K562 (cell line): ENCODE measurements at regions not wholly inside any gene's neighbourhood (a gene's known extent, or its start where the extent isn't known, plus 50 kb on each side); places are given as distances from the start of the nearest gene placed in this dataset.

Source experiments
- ETV6 ChIP-seq, 3 experiments: fragments of 150-350 bp in 1 of 3; sonication (generic) in 1 of 3; formaldehyde crosslinking in 1 of 3; IDR thresholded peaks; 2 replicates each; pipeline versions ENCODE4 v1.6.1 to v1.8.0; 2014 to 2022; ENCODE audit warnings: borderline replicate concordance in 2 of 3, low read depth in 2 of 3, antibody characterized with exemption in 1 of 3, low read length in 1 of 3, mild to moderate bottlenecking in 1 of 3, missing genetic modification reagents in 1 of 3
- PRMT5 ChIP-seq: sonication (generic); formaldehyde crosslinking; IDR thresholded peaks from 2 replicates; pipeline ENCODE4 v1.5.0; 2020; ENCODE audit warnings: missing genetic modification reagents
- RHOXF2B ChIP-seq: fragments of 250-450 bp; sonication (Bioruptor Pico); conservative IDR thresholded peaks from 2 replicates; pipeline ENCODE4 v1.5.1; 2021
- ZNF3 ChIP-seq: fragments of 250-450 bp; sonication (Bioruptor Pico); IDR thresholded peaks from 2 replicates; pipeline ENCODE4 v1.5.0; 2021; ENCODE audit warnings: mild to moderate bottlenecking, moderate library complexity
- TF ChIP-seq, protein P1 (sequence below): fragments of 200-600 bp; sonication (generic); IDR thresholded peaks from one replicate; pipeline ENCODE4 v1.6.1; 2012; ENCODE audit warnings: mild to moderate bottlenecking, low read depth, low read length, inconsistent platforms
- TF ChIP-seq, protein P2 (sequence below): fragments of 450-650 bp; IDR thresholded peaks from 2 replicates; pipeline ENCODE4 v1.7.1; 2018; ENCODE audit warnings: mild to moderate bottlenecking, low read depth; ENCODE audit not compliant: partially characterized antibody
- TF ChIP-seq, protein P3 (sequence below), 2 experiments: fragments of 450-650 bp; IDR thresholded peaks; 2 replicates each; pipeline ENCODE4 v1.6.1; 2018; ENCODE audit warnings: mild to moderate bottlenecking in 2 of 2, low read depth in 1 of 2; ENCODE audit not compliant: partially characterized antibody in 2 of 2

DNA sequence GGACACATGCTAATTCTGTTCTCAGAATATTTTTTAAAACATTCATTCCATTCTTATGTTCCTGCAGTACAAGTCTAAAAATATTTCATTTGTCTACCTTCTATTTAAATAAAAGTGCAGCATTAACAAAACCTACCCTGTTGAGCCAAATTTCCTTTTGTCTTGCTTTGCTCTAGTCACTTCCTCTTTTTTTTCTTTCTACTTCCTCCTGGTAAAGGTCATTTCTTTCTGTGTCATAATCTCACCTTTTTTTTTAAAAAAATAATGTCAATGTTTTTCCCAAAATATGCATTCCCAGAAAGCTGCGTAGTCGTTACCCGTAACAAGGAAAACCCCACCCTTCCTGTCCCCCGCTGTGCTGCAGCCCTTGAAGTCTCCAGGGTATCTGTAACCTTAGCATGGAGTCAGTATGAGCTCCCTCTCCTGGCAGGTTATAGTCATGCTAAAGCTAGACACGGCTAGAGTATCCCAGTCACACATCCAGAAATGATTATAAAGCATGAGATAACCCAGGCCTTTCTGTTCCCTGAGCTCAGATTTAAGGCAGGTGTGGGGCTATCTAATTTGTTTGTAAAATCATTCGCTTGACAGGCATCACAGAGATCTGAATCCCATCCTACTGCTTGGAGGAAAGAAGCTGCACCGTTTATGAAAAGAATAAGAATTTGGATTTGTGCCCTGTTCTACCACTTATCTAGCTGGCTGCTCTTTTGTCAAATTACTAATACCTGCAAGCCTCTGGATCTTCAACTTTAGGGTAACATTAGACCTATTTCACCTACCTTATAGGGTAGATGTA is 51.1 kb upstream of the EED start (continued):
- TF ChIP-seq, protein P1, sequence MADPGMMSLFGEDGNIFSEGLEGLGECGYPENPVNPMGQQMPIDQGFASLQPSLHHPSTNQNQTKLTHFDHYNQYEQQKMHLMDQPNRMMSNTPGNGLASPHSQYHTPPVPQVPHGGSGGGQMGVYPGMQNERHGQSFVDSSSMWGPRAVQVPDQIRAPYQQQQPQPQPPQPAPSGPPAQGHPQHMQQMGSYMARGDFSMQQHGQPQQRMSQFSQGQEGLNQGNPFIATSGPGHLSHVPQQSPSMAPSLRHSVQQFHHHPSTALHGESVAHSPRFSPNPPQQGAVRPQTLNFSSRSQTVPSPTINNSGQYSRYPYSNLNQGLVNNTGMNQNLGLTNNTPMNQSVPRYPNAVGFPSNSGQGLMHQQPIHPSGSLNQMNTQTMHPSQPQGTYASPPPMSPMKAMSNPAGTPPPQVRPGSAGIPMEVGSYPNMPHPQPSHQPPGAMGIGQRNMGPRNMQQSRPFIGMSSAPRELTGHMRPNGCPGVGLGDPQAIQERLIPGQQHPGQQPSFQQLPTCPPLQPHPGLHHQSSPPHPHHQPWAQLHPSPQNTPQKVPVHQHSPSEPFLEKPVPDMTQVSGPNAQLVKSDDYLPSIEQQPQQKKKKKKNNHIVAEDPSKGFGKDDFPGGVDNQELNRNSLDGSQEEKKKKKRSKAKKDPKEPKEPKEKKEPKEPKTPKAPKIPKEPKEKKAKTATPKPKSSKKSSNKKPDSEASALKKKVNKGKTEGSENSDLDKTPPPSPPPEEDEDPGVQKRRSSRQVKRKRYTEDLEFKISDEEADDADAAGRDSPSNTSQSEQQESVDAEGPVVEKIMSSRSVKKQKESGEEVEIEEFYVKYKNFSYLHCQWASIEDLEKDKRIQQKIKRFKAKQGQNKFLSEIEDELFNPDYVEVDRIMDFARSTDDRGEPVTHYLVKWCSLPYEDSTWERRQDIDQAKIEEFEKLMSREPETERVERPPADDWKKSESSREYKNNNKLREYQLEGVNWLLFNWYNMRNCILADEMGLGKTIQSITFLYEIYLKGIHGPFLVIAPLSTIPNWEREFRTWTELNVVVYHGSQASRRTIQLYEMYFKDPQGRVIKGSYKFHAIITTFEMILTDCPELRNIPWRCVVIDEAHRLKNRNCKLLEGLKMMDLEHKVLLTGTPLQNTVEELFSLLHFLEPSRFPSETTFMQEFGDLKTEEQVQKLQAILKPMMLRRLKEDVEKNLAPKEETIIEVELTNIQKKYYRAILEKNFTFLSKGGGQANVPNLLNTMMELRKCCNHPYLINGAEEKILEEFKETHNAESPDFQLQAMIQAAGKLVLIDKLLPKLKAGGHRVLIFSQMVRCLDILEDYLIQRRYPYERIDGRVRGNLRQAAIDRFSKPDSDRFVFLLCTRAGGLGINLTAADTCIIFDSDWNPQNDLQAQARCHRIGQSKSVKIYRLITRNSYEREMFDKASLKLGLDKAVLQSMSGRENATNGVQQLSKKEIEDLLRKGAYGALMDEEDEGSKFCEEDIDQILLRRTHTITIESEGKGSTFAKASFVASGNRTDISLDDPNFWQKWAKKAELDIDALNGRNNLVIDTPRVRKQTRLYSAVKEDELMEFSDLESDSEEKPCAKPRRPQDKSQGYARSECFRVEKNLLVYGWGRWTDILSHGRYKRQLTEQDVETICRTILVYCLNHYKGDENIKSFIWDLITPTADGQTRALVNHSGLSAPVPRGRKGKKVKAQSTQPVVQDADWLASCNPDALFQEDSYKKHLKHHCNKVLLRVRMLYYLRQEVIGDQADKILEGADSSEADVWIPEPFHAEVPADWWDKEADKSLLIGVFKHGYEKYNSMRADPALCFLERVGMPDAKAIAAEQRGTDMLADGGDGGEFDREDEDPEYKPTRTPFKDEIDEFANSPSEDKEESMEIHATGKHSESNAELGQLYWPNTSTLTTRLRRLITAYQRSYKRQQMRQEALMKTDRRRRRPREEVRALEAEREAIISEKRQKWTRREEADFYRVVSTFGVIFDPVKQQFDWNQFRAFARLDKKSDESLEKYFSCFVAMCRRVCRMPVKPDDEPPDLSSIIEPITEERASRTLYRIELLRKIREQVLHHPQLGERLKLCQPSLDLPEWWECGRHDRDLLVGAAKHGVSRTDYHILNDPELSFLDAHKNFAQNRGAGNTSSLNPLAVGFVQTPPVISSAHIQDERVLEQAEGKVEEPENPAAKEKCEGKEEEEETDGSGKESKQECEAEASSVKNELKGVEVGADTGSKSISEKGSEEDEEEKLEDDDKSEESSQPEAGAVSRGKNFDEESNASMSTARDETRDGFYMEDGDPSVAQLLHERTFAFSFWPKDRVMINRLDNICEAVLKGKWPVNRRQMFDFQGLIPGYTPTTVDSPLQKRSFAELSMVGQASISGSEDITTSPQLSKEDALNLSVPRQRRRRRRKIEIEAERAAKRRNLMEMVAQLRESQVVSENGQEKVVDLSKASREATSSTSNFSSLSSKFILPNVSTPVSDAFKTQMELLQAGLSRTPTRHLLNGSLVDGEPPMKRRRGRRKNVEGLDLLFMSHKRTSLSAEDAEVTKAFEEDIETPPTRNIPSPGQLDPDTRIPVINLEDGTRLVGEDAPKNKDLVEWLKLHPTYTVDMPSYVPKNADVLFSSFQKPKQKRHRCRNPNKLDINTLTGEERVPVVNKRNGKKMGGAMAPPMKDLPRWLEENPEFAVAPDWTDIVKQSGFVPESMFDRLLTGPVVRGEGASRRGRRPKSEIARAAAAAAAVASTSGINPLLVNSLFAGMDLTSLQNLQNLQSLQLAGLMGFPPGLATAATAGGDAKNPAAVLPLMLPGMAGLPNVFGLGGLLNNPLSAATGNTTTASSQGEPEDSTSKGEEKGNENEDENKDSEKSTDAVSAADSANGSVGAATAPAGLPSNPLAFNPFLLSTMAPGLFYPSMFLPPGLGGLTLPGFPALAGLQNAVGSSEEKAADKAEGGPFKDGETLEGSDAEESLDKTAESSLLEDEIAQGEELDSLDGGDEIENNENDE = no peak
- TF ChIP-seq, protein P2, sequence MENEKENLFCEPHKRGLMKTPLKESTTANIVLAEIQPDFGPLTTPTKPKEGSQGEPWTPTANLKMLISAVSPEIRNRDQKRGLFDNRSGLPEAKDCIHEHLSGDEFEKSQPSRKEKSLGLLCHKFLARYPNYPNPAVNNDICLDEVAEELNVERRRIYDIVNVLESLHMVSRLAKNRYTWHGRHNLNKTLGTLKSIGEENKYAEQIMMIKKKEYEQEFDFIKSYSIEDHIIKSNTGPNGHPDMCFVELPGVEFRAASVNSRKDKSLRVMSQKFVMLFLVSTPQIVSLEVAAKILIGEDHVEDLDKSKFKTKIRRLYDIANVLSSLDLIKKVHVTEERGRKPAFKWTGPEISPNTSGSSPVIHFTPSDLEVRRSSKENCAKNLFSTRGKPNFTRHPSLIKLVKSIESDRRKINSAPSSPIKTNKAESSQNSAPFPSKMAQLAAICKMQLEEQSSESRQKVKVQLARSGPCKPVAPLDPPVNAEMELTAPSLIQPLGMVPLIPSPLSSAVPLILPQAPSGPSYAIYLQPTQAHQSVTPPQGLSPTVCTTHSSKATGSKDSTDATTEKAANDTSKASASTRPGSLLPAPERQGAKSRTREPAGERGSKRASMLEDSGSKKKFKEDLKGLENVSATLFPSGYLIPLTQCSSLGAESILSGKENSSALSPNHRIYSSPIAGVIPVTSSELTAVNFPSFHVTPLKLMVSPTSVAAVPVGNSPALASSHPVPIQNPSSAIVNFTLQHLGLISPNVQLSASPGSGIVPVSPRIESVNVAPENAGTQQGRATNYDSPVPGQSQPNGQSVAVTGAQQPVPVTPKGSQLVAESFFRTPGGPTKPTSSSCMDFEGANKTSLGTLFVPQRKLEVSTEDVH = peak; percentile 68
- TF ChIP-seq ZNF3 (CRISPR knock-in tag) (no peak), RHOXF2B (CRISPR knock-in tag) (no peak), PRMT5 (CRISPR knock-in tag) (no peak), ETV6 (IDR thresholded peaks at IDR 0.05; ENCODE audit: borderline replicate concordance in 1 of 2, low read depth in 2 of 2, low read length in 1 of 2) (peak; percentile 79 to 93), ETV6 (CRISPR knock-in tag; IDR thresholded peaks at IDR 0.05; ENCODE audit: borderline replicate concordance) (no peak)
- TF ChIP-seq, protein P3, sequence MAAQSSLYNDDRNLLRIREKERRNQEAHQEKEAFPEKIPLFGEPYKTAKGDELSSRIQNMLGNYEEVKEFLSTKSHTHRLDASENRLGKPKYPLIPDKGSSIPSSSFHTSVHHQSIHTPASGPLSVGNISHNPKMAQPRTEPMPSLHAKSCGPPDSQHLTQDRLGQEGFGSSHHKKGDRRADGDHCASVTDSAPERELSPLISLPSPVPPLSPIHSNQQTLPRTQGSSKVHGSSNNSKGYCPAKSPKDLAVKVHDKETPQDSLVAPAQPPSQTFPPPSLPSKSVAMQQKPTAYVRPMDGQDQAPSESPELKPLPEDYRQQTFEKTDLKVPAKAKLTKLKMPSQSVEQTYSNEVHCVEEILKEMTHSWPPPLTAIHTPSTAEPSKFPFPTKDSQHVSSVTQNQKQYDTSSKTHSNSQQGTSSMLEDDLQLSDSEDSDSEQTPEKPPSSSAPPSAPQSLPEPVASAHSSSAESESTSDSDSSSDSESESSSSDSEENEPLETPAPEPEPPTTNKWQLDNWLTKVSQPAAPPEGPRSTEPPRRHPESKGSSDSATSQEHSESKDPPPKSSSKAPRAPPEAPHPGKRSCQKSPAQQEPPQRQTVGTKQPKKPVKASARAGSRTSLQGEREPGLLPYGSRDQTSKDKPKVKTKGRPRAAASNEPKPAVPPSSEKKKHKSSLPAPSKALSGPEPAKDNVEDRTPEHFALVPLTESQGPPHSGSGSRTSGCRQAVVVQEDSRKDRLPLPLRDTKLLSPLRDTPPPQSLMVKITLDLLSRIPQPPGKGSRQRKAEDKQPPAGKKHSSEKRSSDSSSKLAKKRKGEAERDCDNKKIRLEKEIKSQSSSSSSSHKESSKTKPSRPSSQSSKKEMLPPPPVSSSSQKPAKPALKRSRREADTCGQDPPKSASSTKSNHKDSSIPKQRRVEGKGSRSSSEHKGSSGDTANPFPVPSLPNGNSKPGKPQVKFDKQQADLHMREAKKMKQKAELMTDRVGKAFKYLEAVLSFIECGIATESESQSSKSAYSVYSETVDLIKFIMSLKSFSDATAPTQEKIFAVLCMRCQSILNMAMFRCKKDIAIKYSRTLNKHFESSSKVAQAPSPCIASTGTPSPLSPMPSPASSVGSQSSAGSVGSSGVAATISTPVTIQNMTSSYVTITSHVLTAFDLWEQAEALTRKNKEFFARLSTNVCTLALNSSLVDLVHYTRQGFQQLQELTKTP (IDR thresholded peaks at IDR 0.05; ENCODE audit: low read depth in 1 of 2, partially characterized antibody in 2 of 2) = peak; percentile 72 to 80
